ENCODE measurements at regions not wholly inside any gene's neighbourhood (a gene's known extent, or its start where the extent isn't known, plus 50 kb on each side); places are given as distances from the start of the nearest gene placed in this dataset.

GRCh38 chr6:14366315-14366714, 248.7 kb downstream of the CD83 start:
- no peak for TF ChIP-seq REST (IDR thresholded peaks at IDR 0.05; ENCODE audit: borderline replicate concordance in 1 of 2, low read depth in 1 of 2, low read length in 2 of 2)
- no peak for TF ChIP-seq NFIC (IDR thresholded peaks at IDR 0.05; ENCODE audit: low read length)
- no peak for TF ChIP-seq ZNF513 (CRISPR knock-in tag; conservative IDR thresholded peaks at IDR 0.05)
- TF ChIP-seq KMT2A (CRISPR knock-in tag; IDR thresholded peaks at IDR 0.05), result no peak
- TF ChIP-seq EZH2 (conservative IDR thresholded peaks at IDR 0.05; ENCODE audit: low read depth, low read length), result no peak

All from HepG2 (cell line).